CD4-positive, CD25-positive, alpha-beta regulatory T cell (primary cell): ENCODE measurements at regions not wholly inside any gene's neighbourhood (a gene's known extent, or its start where the extent isn't known, plus 50 kb on each side); places are given as distances from the start of the nearest gene placed in this dataset.
"Not testable (repeated sequence)": the region's sequence is repeated elsewhere in the genome, so short reads cannot be mapped to it uniquely, and the experiment has no call there.

Source experiments
- ATAC-seq, 2 donors: fragments of 150-1000 bp; cut with Tn5 transposase; one replicate each; pipeline ENCODE4 v1.10.0; 2021; ENCODE audit warnings: low read depth in 2 of 2, moderate number of reproducible peaks in 2 of 2, moderate library complexity in 1 of 2
- DNase-seq, 3 donors: peaks; one replicate each; pipeline versions ENCODE4 v3.0.0 to v3.0.0-alpha.2; 2012 to 2022; ENCODE audit warnings: mixed read lengths in 1 of 3
- H3K27ac ChIP-seq: one replicate; pipeline ENCODE4 v1.7.0; 2013; ENCODE audit warnings: mild to moderate bottlenecking, low read length; ENCODE audit not compliant: insufficient read depth, poor library complexity, severe bottlenecking
- H3K27me3 ChIP-seq: one replicate; pipeline ENCODE4 v1.7.0; 2013; ENCODE audit warnings: low read length; ENCODE audit not compliant: control insufficient read depth, insufficient read depth
- H3K36me3 ChIP-seq: one replicate; pipeline ENCODE4 v1.7.0; 2013; ENCODE audit warnings: mild to moderate bottlenecking, low read length, moderate library complexity; ENCODE audit not compliant: control insufficient read depth, insufficient read depth
- H3K4me1 ChIP-seq: 2 replicates; pipeline ENCODE4 v1.7.0; 2013; ENCODE audit warnings: mild to moderate bottlenecking, low read length; ENCODE audit not compliant: insufficient read depth, control insufficient read depth, poor library complexity, severe bottlenecking
- H3K4me3 ChIP-seq: one replicate; pipeline ENCODE4 v1.7.0; 2013; ENCODE audit warnings: low read depth, mild to moderate bottlenecking, low read length, moderate library complexity
- H3K9me3 ChIP-seq, 2 experiments: 1 replicate in 1 of 2; 2 replicates in 1 of 2; pipeline ENCODE4 v1.7.0; 2013; ENCODE audit warnings: low read length in 2 of 2, mild to moderate bottlenecking in 1 of 2, moderate library complexity in 1 of 2; ENCODE audit not compliant: control insufficient read depth in 2 of 2
- H3K27ac Mint-ChIP-seq, 3 donors: one replicate each; pipeline ENCODE4 v1.8.0; 2020 to 2022; ENCODE audit warnings: mild to moderate bottlenecking in 3 of 3, mixed read lengths in 3 of 3, moderate library complexity in 2 of 3
- H3K27me3 Mint-ChIP-seq: one replicate; pipeline ENCODE4 v1.8.0; 2022; ENCODE audit warnings: mild to moderate bottlenecking, mixed read lengths
- H3K36me3 Mint-ChIP-seq: one replicate; pipeline ENCODE4 v1.8.0; 2020; ENCODE audit warnings: mixed read lengths
- H3K4me1 Mint-ChIP-seq, 4 donors: one replicate each; pipeline ENCODE4 v1.8.0; 2020 to 2022; ENCODE audit warnings: mixed read lengths in 4 of 4, mild to moderate bottlenecking in 1 of 4
- H3K4me3 Mint-ChIP-seq, 4 donors: one replicate each; pipeline ENCODE4 v1.8.0; 2020 to 2022; ENCODE audit warnings: mild to moderate bottlenecking in 4 of 4, mixed read lengths in 4 of 4, moderate library complexity in 3 of 4
- H3K9me3 Mint-ChIP-seq, 7 donors: one replicate each; pipeline ENCODE4 v1.8.0; 2020 to 2022; ENCODE audit warnings: mixed read lengths in 7 of 7, mild to moderate bottlenecking in 3 of 7, moderate library complexity in 2 of 7

- H3K27me3 ChIP-seq, H3K9me3 ChIP-seq, H3K36me3 Mint-ChIP-seq, H3K27me3 Mint-ChIP-seq, H3K9me3 Mint-ChIP-seq, H3K36me3 ChIP-seq: not testable (repeated sequence)
- ATAC-seq (peak; percentile 76), DNase-seq (peak; percentile 69 to 97 (median 91))
- Histone ChIP-seq H3K4me1 (peaks cover 45% of the 10 kb centered on the region), H3K4me3 (peak overlapping the region; percentile 87), H3K27ac (peak overlapping the region; percentile 92)
- Mint-ChIP-seq H3K27ac (peak overlapping the region; percentile 98 to 99 (median 98)), H3K4me3 (peak overlapping the region; percentile 97 to 100 (median 98)), H3K4me1 (peaks cover 13 to 45% (median 23%) of the 10 kb centered on the region in 4 donors)
Observed at GRCh38 chr6:27807441-27808241, 104.6 kb downstream of the OR2B2 start.

GRCh38 chr6:27806981-27807440 lies 105.2 kb downstream of the OR2B2 start:
- Mint-ChIP-seq H3K36me3 (no peaks in the 10 kb centered on the region), H3K9me3 (no peaks in the 10 kb centered on the region), H3K27ac (peak overlapping the region; percentile 98 to 99 (median 98)), H3K4me3 (peak overlapping the region; percentile 97 to 100 (median 98)), H3K4me1 (peaks cover 13 to 43% (median 23%) of the 10 kb centered on the region in 4 donors), H3K27me3 (peaks cover 4% of the 10 kb centered on the region)
- peaks cover 43% of the 10 kb centered on the region for H3K4me1 ChIP-seq
- ATAC-seq (no peak), DNase-seq (peak in 1 of 3 donors; percentile 68)
- H3K4me3 ChIP-seq, result peak overlapping the region; percentile 87
- H3K36me3 ChIP-seq, result no peaks in the 10 kb centered on the region
- H3K9me3 ChIP-seq, result no peaks in the 10 kb centered on the region
- H3K27ac ChIP-seq, result peak overlapping the region; percentile 92
- no peaks in the 10 kb centered on the region for H3K27me3 ChIP-seq

DNA sequence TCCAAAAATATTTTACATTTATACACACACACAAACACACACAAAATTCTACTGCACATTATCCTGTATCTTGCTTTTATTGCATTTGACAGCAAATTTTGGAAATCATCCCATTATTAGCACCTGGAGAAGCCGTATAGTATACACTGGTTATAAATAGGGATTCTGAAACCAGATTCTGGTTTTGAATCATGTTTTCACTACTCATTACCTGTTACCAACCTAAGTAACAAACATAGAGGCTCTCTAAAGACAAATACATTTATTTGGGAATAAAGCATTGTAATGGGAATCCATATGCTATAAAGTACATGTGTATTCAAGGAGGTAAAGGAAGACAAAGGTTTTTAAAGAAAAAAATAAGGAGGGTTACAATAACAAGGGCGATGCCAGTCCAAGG lies 106.8 kb downstream of the OR2B2 start:
- peaks cover 29% of the 10 kb centered on the region for H3K4me1 ChIP-seq
- Mint-ChIP-seq H3K4me3 (peak overlapping the region in 2 of 4 donors; percentile 52 to 98), H3K27me3 (peaks cover 4% of the 10 kb centered on the region), H3K9me3 (no peaks in the 10 kb centered on the region), H3K4me1 (peaks cover 10 to 29% (median 16%) of the 10 kb centered on the region in 4 donors), H3K36me3 (no peaks in the 10 kb centered on the region), H3K27ac (no peak overlapping the region)
- no peak for DNase-seq
- no peak for ATAC-seq
- H3K9me3 ChIP-seq, result no peaks in the 10 kb centered on the region
- no peaks in the 10 kb centered on the region for H3K27me3 ChIP-seq
- H3K36me3 ChIP-seq, result no peaks in the 10 kb centered on the region
- H3K27ac ChIP-seq, result no peak overlapping the region
- no peak overlapping the region for H3K4me3 ChIP-seq

- Mint-ChIP-seq H3K4me1 (peaks cover 10 to 25% (median 16%) of the 10 kb centered on the region in 4 donors), H3K27ac (no peak overlapping the region), H3K27me3 (peaks cover 4% of the 10 kb centered on the region), H3K9me3 (no peaks in the 10 kb centered on the region), H3K36me3 (no peaks in the 10 kb centered on the region), H3K4me3 (no peak overlapping the region)
- Histone ChIP-seq H3K27ac (no peak overlapping the region), H3K9me3 (no peaks in the 10 kb centered on the region), H3K4me3 (no peak overlapping the region), H3K27me3 (no peaks in the 10 kb centered on the region), H3K36me3 (no peaks in the 10 kb centered on the region), H3K4me1 (peaks cover 26% of the 10 kb centered on the region)
- DNase-seq, result no peak
- ATAC-seq, result no peak
Observed at GRCh38 chr6:27804851-27805250, 107.3 kb downstream of the OR2B2 start.

DNA sequence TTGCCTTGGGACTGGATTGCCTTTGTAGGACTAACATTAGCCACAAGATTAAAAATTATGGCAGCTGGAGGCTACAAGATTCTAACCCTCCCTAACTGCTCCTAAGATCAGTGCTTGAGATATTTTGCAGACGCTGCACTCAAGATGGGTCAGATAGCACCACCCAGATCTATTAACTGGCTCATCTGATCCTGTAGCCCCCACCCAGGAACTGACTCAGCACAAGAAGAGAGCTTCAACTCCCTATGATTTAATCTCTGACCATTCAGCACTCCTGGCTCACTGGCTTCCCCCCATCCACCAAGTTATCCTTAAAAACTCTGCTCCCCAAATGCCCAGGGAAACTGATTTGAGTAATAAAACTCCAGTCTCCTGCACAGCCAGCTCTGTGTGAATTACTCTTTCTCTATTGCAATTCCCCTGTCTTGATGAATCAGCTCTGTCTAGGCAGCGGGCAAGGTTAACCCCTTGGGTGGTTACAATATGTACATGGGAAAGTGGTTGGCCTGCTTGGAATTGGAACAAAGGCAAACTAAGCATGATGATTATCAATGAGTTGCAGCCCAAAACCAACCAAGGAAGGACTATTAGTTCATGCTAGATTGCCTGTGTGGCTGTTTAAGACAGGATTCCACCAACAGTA lies 111.3 kb downstream of the OR2B2 start:
- H3K36me3 ChIP-seq, result no peaks in the 10 kb centered on the region
- no peaks in the 10 kb centered on the region for H3K27me3 ChIP-seq
- Mint-ChIP-seq H3K4me1 (peaks cover 3 to 4% (median 4%) of the 10 kb centered on the region in 4 donors), H3K9me3 (peaks cover 0 to 2% (median 0%) of the 10 kb centered on the region in 7 donors), H3K27me3 (peaks cover 7% of the 10 kb centered on the region), H3K4me3 (peak overlapping the region in 1 of 4 donors; percentile 32), H3K27ac (peak overlapping the region in 1 of 3 donors; percentile 26), H3K36me3 (no peaks in the 10 kb centered on the region)
- H3K9me3 ChIP-seq, result no peaks in the 10 kb centered on the region
- no peak for DNase-seq
- H3K27ac ChIP-seq, result no peak overlapping the region
- no peak overlapping the region for H3K4me3 ChIP-seq
- no peak for ATAC-seq
- no peaks in the 10 kb centered on the region for H3K4me1 ChIP-seq

DNA sequence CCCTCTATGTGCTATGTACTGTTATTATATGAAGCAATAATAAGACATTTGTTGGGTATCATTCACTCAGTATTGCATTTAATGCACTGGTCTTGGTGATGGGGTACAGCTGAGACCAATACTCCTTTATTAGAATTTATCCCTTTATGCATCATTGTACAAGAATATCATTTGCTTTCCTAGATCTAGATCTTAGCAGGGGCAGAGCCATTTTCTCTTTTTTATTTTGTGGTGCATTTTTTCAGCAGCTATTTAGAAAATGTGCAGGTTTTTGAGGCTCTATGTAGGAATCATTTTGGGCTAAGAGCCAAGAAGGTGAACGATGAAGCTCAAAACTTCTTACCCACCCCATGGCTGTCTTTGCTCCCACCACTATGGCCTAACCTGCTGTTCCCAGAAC lies 114.2 kb downstream of the OR2B2 start:
- Mint-ChIP-seq H3K4me3 (no peak overlapping the region), H3K27me3 (peaks cover 4% of the 10 kb centered on the region), H3K4me1 (peaks cover 6 to 14% (median 10%) of the 10 kb centered on the region in 4 donors), H3K36me3 (no peaks in the 10 kb centered on the region), H3K9me3 (peaks cover 0 to 2% (median 0%) of the 10 kb centered on the region in 7 donors), H3K27ac (no peak overlapping the region)
- H3K9me3 ChIP-seq, result no peaks in the 10 kb centered on the region
- H3K36me3 ChIP-seq, result no peaks in the 10 kb centered on the region
- H3K27me3 ChIP-seq, result no peaks in the 10 kb centered on the region
- H3K4me1 ChIP-seq, result no peaks in the 10 kb centered on the region
- DNase-seq (no peak), ATAC-seq (no peak)
- no peak overlapping the region for H3K4me3 ChIP-seq
- no peak overlapping the region for H3K27ac ChIP-seq

DNA sequence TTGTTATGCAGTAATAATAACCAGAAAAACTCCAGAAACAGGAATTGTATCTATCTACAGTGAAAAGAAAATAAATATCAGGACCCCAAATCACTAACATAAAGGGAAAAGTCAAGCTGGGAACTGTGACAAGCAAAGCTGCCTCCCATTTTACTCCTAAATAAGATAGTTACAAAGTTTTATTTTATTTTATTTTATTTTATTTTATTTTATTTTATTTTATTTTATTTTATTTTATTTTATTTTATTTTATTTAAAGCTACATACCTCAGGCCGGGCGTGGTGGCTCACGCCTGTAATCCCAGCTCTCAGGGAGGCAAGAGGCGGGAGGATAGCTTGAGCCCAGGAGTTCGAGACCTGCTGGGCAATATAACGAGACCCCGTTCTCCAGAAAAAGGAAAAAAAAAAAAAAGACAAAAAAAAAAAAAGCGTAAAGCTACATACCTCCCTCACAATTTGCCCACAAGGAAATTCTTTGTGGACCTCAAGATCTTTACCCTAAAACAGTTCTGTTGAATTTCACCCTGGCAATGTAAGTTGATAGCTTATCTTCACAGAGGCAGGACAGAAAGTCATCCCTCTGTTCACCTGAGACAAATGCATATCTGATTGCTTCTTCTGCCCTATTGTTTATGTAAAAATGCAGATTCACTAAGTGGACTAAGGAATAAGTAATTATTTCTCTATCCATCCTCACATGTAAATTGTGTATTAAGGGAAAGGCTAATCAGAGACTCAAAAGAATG lies 115.3 kb downstream of the OR2B2 start:
- H3K27ac ChIP-seq, H3K4me3 ChIP-seq, H3K9me3 Mint-ChIP-seq, H3K27ac Mint-ChIP-seq, DNase-seq, ATAC-seq, H3K36me3 ChIP-seq, H3K9me3 ChIP-seq, H3K4me3 Mint-ChIP-seq, H3K27me3 ChIP-seq, H3K36me3 Mint-ChIP-seq: not testable (repeated sequence)
- Mint-ChIP-seq H3K4me1 (peaks cover 13 to 24% (median 18%) of the 10 kb centered on the region in 4 donors), H3K27me3 (peaks cover 15% of the 10 kb centered on the region)
- H3K4me1 ChIP-seq, result peaks cover 10% of the 10 kb centered on the region
